Breast epithelium (tissue), 3 donors: ENCODE measurements at regions not wholly inside any gene's neighbourhood (a gene's known extent, or its start where the extent isn't known, plus 50 kb on each side); places are given as distances from the start of the nearest gene placed in this dataset.

Source experiments
- POLR2A ChIP-seq: fragments of 450-650 bp; IDR thresholded peaks from one replicate; pipeline ENCODE4 v1.6.1; 2016; ENCODE audit warnings: antibody characterized with exemption, mild to moderate bottlenecking, moderate library complexity
- POLR2AphosphoS5 ChIP-seq, 3 donors: sonication (generic); formaldehyde crosslinking; IDR thresholded peaks; one replicate each; pipeline ENCODE4 v1.6.1; 2017; ENCODE audit warnings: antibody characterized with exemption in 3 of 3
- TF ChIP-seq, protein P1 (sequence below), 3 donors: fragments of 450-650 bp; IDR thresholded peaks; one replicate each; pipeline ENCODE4 v1.5.1; 2016 to 2017; ENCODE audit warnings: antibody characterized with exemption in 3 of 3, mild to moderate bottlenecking in 3 of 3, moderate library complexity in 3 of 3

DNA sequence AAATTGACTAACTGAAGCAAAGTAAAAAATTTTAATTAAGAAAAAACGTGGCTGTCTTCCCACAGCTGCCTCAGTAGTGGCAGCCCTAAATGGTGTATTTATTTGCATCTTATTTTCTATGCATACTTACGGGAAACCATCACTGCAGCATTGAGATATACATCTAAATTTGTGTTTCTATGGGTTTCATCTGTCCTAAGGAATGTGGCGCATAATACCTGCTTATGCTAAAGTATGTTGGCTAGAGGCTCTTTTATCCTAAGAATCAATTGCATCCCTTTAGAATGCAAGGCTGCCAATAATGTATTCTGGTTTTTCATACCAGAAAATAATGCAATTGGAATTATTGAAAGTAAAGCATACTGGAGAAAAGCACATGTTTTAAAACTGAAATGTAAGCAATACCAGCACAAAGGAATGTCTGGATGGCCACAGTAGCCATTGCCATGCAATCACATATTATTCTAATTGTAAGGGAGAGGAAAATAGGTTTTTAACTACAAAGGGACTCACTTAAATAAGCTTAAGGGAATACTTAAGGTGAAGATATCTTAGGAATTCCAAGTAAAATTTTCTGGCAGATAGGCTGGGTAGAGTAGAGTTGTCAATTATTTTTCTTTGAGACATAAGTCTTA, 834.5 kb upstream of the NECTIN3 start:
- no peak for TF ChIP-seq POLR2A
- TF ChIP-seq, protein P1, sequence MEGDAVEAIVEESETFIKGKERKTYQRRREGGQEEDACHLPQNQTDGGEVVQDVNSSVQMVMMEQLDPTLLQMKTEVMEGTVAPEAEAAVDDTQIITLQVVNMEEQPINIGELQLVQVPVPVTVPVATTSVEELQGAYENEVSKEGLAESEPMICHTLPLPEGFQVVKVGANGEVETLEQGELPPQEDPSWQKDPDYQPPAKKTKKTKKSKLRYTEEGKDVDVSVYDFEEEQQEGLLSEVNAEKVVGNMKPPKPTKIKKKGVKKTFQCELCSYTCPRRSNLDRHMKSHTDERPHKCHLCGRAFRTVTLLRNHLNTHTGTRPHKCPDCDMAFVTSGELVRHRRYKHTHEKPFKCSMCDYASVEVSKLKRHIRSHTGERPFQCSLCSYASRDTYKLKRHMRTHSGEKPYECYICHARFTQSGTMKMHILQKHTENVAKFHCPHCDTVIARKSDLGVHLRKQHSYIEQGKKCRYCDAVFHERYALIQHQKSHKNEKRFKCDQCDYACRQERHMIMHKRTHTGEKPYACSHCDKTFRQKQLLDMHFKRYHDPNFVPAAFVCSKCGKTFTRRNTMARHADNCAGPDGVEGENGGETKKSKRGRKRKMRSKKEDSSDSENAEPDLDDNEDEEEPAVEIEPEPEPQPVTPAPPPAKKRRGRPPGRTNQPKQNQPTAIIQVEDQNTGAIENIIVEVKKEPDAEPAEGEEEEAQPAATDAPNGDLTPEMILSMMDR (IDR thresholded peaks at IDR 0.05), result no peak
- no peak for TF ChIP-seq POLR2AphosphoS5 (IDR thresholded peaks at IDR 0.05)
